OCI-LY1 (cell line): ENCODE measurements at regions not wholly inside any gene's neighbourhood (a gene's known extent, or its start where the extent isn't known, plus 50 kb on each side); places are given as distances from the start of the nearest gene placed in this dataset.

ENCODE experiments used
- CTCF ChIP-seq: fragments of 200-600 bp; sonication (generic), shearing (Covaris generic); IDR thresholded peaks from 2 replicates; pipeline ENCODE4 v1.5.1; 2017; ENCODE audit warnings: mild to moderate bottlenecking, antibody characterized with exemption, low read length, moderate library complexity, mixed read lengths
- EZH2 ChIP-seq: fragments of 200-600 bp; sonication (generic), shearing (Covaris generic); IDR thresholded peaks from 2 replicates; pipeline ENCODE4 v1.8.0; 2017; ENCODE audit warnings: borderline replicate concordance, mixed run types, mild to moderate bottlenecking, antibody characterized with exemption, low read length, moderate library complexity, mixed read lengths

GRCh38 chr14:38143659-38144505 is 63.8 kb upstream of the SSTR1 start:
- TF ChIP-seq CTCF (no peak), EZH2 (no peak)
